K562 (cell line): ENCODE measurements at regions not wholly inside any gene's neighbourhood (a gene's known extent, or its start where the extent isn't known, plus 50 kb on each side); places are given as distances from the start of the nearest gene placed in this dataset.
A peak's percentile ranks its signal among the peaks of the same experiment; 100 is the strongest.

Experiments used
- ATF3 ChIP-seq, 2 experiments: fragments of 450-650 bp in 1 of 2; sonication (generic) in 1 of 2; formaldehyde crosslinking in 1 of 2; IDR thresholded peaks in 1 of 2; conservative IDR thresholded peaks in 1 of 2; 2 replicates each; pipeline versions ENCODE4 v1.6.1 to v1.8.1; 2016 to 2023; ENCODE audit warnings: mild to moderate bottlenecking in 2 of 2, moderate library complexity in 2 of 2, inconsistent platforms in 1 of 2, missing genetic modification reagents in 1 of 2
- ERF ChIP-seq: fragments of 450-650 bp; formaldehyde crosslinking; IDR thresholded peaks from 2 replicates; pipeline ENCODE4 v1.4.0; 2020; ENCODE audit warnings: mild to moderate bottlenecking, mixed read lengths
- EZH2 ChIP-seq: IDR thresholded peaks from 2 replicates; pipeline ENCODE4 v1.6.1; 2012; ENCODE audit warnings: low read depth, mild to moderate bottlenecking, inconsistent platforms, low read length, borderline replicate concordance
- FUS ChIP-seq: fragments of 200-400 bp; formaldehyde crosslinking; optimal IDR thresholded peaks from 2 replicates; pipeline ENCODE3; 2017; ENCODE audit warnings: low read depth, low read length
- GABPA ChIP-seq: fragments of 200-800 bp; sonication (Bioruptor generic); conservative IDR thresholded peaks from 2 replicates; pipeline ENCODE4 v1.6.1; 2016; ENCODE audit warnings: low read depth, missing genetic modification characterization, missing compliant biosample characterization
- HINFP ChIP-seq: fragments of 450-650 bp; conservative IDR thresholded peaks from 2 replicates; pipeline ENCODE4 v1.6.1; 2016; ENCODE audit warnings: missing genetic modification characterization, low read depth, mild to moderate bottlenecking, control low read depth, missing compliant biosample characterization
- HNRNPUL1 ChIP-seq: fragments of 200-400 bp; formaldehyde crosslinking; IDR thresholded peaks from 2 replicates; pipeline ENCODE4 v1.6.1; 2017; ENCODE audit warnings: low read length
- JUND ChIP-seq, 2 experiments: IDR thresholded peaks; 2 replicates in 1 of 2; 3 replicates in 1 of 2; pipeline ENCODE4 v1.6.1; 2011; ENCODE audit warnings: borderline replicate concordance in 2 of 2, low read depth in 2 of 2, low read length in 2 of 2, improper control_type of control experiment in 1 of 2, missing biosample characterization in 1 of 2, missing genetic modification characterization in 1 of 2, missing genetic modification reagents in 1 of 2
- NR2C1 ChIP-seq, 2 experiments: fragments of 450-650 bp; IDR thresholded peaks; 2 replicates each; pipeline ENCODE4 v1.6.1; 2017; ENCODE audit warnings: mild to moderate bottlenecking in 2 of 2, antibody characterized with exemption in 1 of 2, inconsistent platforms in 1 of 2, missing compliant biosample characterization in 1 of 2, missing genetic modification characterization in 1 of 2
- POLR3G ChIP-seq: IDR thresholded peaks from 2 replicates; pipeline ENCODE4 v1.6.1; 2011; ENCODE audit not compliant: insufficient read length, insufficient replicate concordance; ENCODE audit errors: extremely low read depth
- RFX5 ChIP-seq: IDR thresholded peaks from 2 replicates; pipeline ENCODE4 v1.6.1; 2011; ENCODE audit warnings: low read depth, mild to moderate bottlenecking, improper control_type of control experiment, low read length
- USF2 ChIP-seq: sonication (generic); formaldehyde crosslinking; IDR thresholded peaks from 2 replicates; pipeline ENCODE4 v1.5.0; 2020; ENCODE audit warnings: missing genetic modification reagents
- VEZF1 ChIP-seq: fragments of 200-800 bp; sonication (Bioruptor generic); IDR thresholded peaks from 2 replicates; pipeline ENCODE4 v1.6.1; 2017; ENCODE audit warnings: missing genetic modification characterization, missing compliant biosample characterization
- ZBTB17 ChIP-seq: fragments of 450-650 bp; formaldehyde crosslinking; IDR thresholded peaks from 2 replicates; pipeline ENCODE4 v1.4.0; 2020; ENCODE audit warnings: mild to moderate bottlenecking
- ZBTB5 ChIP-seq: fragments of 450-650 bp; IDR thresholded peaks from 2 replicates; pipeline ENCODE4 v1.6.1; 2017; ENCODE audit warnings: antibody characterized with exemption
- ZNF311 ChIP-seq: fragments of 250-450 bp; sonication (Bioruptor Pico); IDR thresholded peaks from 2 replicates; pipeline ENCODE4 v1.4.0; 2020; ENCODE audit warnings: mild to moderate bottlenecking, moderate library complexity
- ZNF324 ChIP-seq: fragments of 250-450 bp; sonication (Bioruptor Pico); IDR thresholded peaks from 2 replicates; pipeline ENCODE4 v1.4.0; 2020; ENCODE audit warnings: mild to moderate bottlenecking
- ZNF584 ChIP-seq: fragments of 200-800 bp; sonication (Bioruptor generic); IDR thresholded peaks from 2 replicates; pipeline ENCODE4 v1.6.1; 2016; ENCODE audit warnings: low read depth, mild to moderate bottlenecking, missing genetic modification characterization, missing compliant biosample characterization
- ZNF644 ChIP-seq: fragments of 200-800 bp; sonication (Bioruptor generic); IDR thresholded peaks from 2 replicates; pipeline ENCODE4 v1.6.1; 2016; ENCODE audit warnings: low read depth, missing genetic modification characterization, missing compliant biosample characterization
- ZNF696 ChIP-seq: fragments of 250-450 bp; sonication (Bioruptor Pico); conservative IDR thresholded peaks from 2 replicates; pipeline ENCODE4 v1.4.0; 2020; ENCODE audit warnings: mild to moderate bottlenecking, moderate library complexity

GRCh38 chr6:108738684-108739416, 109.4 kb upstream of the ARMC2 start (continued):
- no peak for TF ChIP-seq ZNF696 (CRISPR knock-in tag)
- no peak for TF ChIP-seq ATF3 (IDR thresholded peaks at IDR 0.05)
- TF ChIP-seq ATF3 (CRISPR knock-in tag; conservative IDR thresholded peaks at IDR 0.05): no peak
- TF ChIP-seq HINFP (tag): peak; percentile 53; the same call in 1 of the 2 replicates
- TF ChIP-seq FUS: no peak
- no peak for TF ChIP-seq JUND (IDR thresholded peaks at IDR 0.05; ENCODE audit: borderline replicate concordance, low read depth, low read length)
- TF ChIP-seq JUND (tag; IDR thresholded peaks at IDR 0.05; ENCODE audit: borderline replicate concordance, low read depth, low read length): no peak
- no peak for TF ChIP-seq GABPA
- peak; percentile 34; the same call in 1 of the 2 replicates for TF ChIP-seq ZNF644 (tag)
- TF ChIP-seq ZBTB5: no peak
- TF ChIP-seq VEZF1 (CRISPR knock-in tag): no peak
- no peak for TF ChIP-seq ZNF584 (CRISPR knock-in tag)
- TF ChIP-seq EZH2: no peak
- no peak for TF ChIP-seq RFX5
- no peak for TF ChIP-seq ZNF324 (CRISPR knock-in tag)
- TF ChIP-seq POLR3G: no peak
- no peak for TF ChIP-seq NR2C1 (IDR thresholded peaks at IDR 0.05)
- TF ChIP-seq NR2C1 (tag; IDR thresholded peaks at IDR 0.05): peak; percentile 52; the same call in 1 of the 2 replicates
- 0 out of 2 replicates have a peak, but pooled peaks have one; percentile 24 for TF ChIP-seq ZBTB17 (CRISPR knock-in tag)
- TF ChIP-seq ZNF311 (CRISPR knock-in tag): no peak
- TF ChIP-seq ERF (CRISPR knock-in tag): no peak
- TF ChIP-seq USF2 (CRISPR knock-in tag): no peak
- no peak for TF ChIP-seq HNRNPUL1
